Suprapubic skin (tissue), 4 donors: ENCODE measurements at regions not wholly inside any gene's neighbourhood (a gene's known extent, or its start where the extent isn't known, plus 50 kb on each side); places are given as distances from the start of the nearest gene placed in this dataset.

Source experiments
- CTCF ChIP-seq, 2 donors: fragments of 200-600 bp in 1 of 2; fragments of 450-650 bp in 1 of 2; sonication (generic) in 1 of 2; IDR thresholded peaks; one replicate each; pipeline ENCODE4 v1.5.1; 2016 to 2019; ENCODE audit warnings: antibody characterized with exemption in 2 of 2, mild to moderate bottlenecking in 1 of 2, moderate library complexity in 1 of 2
- EP300 ChIP-seq: sonication (generic); formaldehyde crosslinking; IDR thresholded peaks from one replicate; pipeline ENCODE4 v1.6.1; 2017; ENCODE audit warnings: antibody characterized with exemption
- POLR2AphosphoS5 ChIP-seq, 3 donors: sonication (generic); formaldehyde crosslinking; IDR thresholded peaks; one replicate each; pipeline ENCODE4 v1.6.1; 2017; ENCODE audit warnings: antibody characterized with exemption in 3 of 3

GRCh38 chr1:98556521-98557158 is 104.9 kb upstream of the SNX7 start:
- TF ChIP-seq CTCF (IDR thresholded peaks at IDR 0.05) (no peak), EP300 (no peak), POLR2AphosphoS5 (IDR thresholded peaks at IDR 0.05) (no peak)
